NOMO-1 treated with dmso at 0.1 percent for 144 hours (cell line): ENCODE measurements at regions not wholly inside any gene's neighbourhood (a gene's known extent, or its start where the extent isn't known, plus 50 kb on each side); places are given as distances from the start of the nearest gene placed in this dataset.

Source experiments
- DNase-seq: peaks from one replicate; lab custom pipeline; 2025; ENCODE audit not compliant: unreplicated experiment; lab: John Stamatoyannopoulos, UW

- DNase-seq: no peak
Observed at GRCh38 chr1:218863987-218864386, 309.7 kb upstream of the LYPLAL1 start.

DNA sequence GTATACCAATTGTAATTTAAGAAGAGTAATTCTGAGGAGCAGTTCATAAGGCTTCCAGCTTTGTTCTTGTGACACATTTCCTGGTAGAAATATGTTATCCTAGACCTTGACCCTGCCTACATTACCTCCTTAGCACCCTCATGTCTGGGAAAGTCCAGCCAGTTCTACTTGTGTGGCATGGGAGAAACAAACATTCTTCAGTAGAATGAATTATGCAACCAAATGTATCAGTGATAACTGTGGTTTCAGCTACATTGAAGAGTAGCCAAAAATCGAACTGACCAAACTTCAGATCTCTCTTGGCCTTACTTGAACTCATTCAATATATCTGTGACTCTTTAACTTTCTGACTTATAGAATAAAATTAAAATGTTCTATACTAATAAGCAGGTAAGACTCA is 308.1 kb upstream of the LYPLAL1 start:
- no peak for DNase-seq

GRCh38 chr1:218866507-218866906 is 307.2 kb upstream of the LYPLAL1 start:
- DNase-seq: no peak

GRCh38 chr1:218867066-218867465 is 306.6 kb upstream of the LYPLAL1 start:
- no peak for DNase-seq

DNA sequence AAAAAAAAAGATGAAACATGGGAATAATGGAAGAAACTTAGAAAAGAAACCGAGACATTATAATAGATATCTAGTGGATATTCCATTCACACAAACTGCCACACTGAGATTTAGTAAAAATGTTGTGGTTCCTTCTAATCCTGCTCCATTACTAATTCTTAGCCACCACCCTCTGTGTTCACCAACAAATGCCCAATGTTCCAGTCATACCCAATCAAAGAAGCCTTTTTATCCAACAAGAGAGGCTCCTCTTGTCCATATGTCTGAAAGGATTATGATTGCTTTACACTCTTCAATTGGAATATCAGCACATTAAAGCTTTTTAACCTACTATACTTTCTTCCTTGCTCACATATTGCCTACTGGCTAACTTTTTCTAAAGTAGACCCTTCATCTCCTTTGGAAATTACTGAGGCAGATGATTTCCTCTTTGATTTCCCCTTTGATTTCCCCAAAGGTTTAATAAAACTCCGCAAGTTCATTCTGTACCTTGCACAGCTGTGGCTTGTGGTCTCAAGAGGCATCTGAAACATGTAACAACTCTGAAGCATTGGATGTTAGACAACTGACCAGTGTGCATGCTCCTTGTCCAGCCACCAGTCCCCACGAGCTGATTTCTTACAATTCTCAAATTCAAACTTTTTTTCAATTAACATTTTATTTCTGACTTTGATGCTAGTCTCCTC is 305.6 kb upstream of the LYPLAL1 start:
- DNase-seq: no peak

DNA sequence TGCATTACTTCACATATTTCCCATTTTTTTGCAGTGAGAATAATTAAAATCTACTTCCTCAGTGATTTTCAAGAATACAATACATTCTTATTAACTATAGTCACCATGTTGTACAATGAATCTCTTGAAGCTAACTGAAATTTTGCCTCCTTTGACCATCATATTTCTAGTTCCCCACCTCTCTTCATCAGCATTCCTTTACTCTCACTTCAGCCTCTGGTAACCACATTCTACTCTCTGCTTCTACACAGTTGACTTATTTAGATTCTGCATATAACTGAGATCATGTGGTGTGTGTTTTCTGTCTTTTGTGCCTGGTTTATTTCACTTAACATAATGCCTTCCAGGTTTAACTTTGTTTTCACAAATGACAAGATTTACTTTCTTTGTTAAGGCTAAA is 304.4 kb upstream of the LYPLAL1 start:
- DNase-seq: no peak

- DNase-seq: no peak
Observed at GRCh38 chr1:218872026-218872425, 301.7 kb upstream of the LYPLAL1 start.

- no peak for DNase-seq
Observed at GRCh38 chr1:218872928-218873327, 300.8 kb upstream of the LYPLAL1 start.

DNA sequence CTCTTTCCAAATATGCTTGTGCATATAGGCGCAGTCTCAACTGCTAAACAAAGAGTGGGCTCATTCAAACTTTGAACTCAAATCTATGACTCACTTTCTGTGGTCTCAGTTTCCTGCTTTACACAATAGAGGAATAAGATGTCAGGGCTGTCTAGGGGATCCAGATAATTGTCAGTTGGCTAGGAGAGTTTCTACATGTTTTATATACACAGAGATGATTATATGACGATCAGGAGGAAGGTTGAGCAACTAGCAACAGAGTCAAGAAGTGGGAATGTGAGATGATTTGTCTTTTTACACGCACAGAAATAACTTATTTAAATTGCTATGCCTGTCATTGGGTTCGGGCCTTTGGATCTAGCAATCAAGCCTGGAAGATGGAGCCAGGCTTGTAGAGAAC is 299.4 kb upstream of the LYPLAL1 start:
- peak; percentile 85 for DNase-seq

DNA sequence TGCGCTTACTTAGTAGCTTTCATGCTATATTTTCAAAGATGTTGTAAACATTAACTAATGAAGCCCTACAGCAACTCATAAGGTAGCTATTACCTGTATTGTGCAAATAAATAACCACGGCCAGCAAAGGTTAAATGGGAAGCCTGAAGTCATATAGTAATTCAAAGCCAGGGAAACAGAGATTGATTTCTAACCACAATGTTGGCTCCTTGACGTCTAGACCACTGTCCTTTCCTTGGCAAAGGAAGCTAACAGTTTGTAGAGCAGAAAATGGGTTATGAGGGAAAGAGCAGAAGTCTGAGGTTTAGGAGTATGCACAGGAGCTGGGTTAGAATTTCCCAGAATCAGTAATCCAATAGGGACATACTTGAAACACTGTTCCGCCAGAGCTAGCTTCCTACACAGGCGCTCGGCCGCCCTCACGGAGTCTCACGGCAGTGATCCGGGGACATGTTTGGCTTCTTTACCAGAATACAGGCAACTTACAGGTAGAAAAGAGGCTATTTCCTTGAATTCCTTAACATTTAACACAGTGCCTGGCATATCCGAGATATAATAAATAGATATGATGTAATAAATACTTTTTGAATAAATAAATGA is 298.8 kb upstream of the LYPLAL1 start:
- no peak for DNase-seq

- no peak for DNase-seq
Observed at GRCh38 chr1:218878369-218878768, 295.3 kb upstream of the LYPLAL1 start.

DNA sequence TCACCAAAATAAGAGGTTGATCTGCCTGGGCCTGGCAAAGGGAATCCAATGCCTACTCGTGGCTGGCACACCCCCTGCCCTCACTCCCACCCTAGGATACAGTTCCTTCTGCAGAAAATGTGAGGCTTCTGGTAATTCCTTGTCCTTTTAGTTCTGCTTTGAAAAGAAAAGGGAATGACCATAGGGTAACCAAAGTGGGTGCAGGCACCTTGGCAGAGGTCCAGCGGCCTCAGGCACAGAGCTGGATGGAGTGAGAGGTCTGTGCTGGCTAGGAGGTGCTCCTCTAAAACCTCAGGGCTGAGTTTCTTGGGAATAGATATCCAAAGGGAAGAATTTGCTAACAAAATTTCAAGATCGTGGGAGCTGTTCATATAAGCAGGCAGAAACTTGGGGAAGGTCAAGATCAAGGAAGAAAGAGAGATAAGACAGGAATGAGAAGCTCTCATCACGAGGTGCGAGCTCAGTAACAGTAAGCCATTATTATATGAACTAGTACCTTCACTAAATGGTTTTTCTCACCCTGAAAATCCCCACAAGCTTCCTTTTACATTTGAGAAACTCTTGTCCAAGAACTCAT is 293.1 kb upstream of the LYPLAL1 start:
- no peak for DNase-seq

- no peak for DNase-seq
Observed at GRCh38 chr1:218882454-218882853, 291.2 kb upstream of the LYPLAL1 start.

DNA sequence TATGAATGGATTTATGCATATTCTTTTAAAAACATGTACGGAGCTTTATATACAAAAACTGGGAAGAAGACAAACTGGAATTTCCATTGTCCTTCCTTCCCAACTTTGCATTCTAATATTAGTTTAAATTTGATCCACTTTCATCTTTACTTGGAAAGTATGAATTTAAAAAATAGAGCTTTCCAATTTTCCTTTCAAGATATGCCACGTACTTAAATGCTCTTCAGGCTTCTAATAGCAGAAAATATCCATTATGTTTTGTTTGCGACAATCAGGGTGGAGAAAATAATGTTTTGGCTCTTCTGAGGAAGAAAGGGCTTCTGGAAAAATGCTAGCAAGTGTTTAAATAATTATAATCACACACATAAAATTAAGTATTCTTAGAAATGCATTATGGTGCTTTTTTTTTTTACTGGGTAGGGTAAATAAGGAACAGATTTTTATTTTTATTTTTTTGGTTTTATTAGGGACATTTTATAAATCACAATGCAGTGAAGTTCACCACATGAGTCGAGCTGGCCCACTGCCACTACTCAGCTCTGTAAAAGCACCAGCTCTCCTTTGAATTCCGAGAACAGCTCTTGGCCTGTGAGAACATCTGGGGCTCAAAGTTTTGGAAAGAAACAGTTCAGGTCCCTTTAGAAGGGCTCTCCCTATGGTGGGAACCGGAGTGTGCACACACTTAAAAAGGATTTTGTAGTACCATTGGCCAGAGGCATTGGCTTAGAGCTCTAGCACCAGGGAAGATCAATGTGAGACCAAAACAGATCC is 287.4 kb upstream of the LYPLAL1 start:
- DNase-seq: no peak

- DNase-seq: no peak
Observed at GRCh38 chr1:218887141-218887925, 286.3 kb upstream of the LYPLAL1 start.

GRCh38 chr1:218890451-218890850 is 283.2 kb upstream of the LYPLAL1 start:
- DNase-seq: no peak

DNA sequence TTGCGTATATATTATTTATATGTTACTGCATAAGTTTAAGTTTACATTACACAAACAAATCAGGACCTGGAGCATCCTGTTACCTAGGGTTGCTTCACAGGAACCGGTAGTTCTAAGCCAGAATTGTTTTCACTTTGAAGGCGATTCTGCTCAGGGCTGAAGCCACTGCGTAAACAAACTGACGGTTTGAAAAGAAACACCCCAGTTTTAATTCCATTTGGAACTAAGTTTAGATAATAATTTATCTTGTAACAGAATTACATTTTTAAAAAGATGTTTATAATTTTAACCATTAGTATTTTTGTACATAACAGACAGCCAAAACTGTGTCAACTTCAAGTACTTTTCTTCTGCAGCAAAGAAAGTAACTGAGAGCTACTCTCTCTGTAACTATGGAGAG is 282.1 kb upstream of the LYPLAL1 start:
- no peak for DNase-seq

GRCh38 chr1:218895064-218895587 is 278.6 kb upstream of the LYPLAL1 start:
- no peak for DNase-seq

DNA sequence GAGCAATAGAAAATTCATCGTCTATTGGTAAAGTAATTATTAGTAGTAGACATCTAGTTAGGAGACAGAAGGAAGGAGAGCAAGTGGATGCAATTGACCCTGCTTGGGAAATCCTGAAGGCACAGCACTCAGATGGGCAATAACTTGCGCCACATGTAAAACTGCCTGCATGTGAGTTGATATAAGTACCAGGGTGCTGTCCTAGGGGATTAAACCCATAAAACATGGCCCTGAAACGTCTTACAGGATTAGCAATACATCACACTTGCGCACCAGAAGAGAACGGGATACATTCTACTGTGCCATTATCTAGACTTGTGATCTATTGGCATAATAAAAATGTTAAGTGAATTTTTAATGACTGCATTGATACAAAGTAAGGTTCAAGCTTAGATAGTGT is 277.5 kb upstream of the LYPLAL1 start:
- DNase-seq: no peak

GRCh38 chr1:218898921-218899320 is 274.8 kb upstream of the LYPLAL1 start:
- no peak for DNase-seq

DNA sequence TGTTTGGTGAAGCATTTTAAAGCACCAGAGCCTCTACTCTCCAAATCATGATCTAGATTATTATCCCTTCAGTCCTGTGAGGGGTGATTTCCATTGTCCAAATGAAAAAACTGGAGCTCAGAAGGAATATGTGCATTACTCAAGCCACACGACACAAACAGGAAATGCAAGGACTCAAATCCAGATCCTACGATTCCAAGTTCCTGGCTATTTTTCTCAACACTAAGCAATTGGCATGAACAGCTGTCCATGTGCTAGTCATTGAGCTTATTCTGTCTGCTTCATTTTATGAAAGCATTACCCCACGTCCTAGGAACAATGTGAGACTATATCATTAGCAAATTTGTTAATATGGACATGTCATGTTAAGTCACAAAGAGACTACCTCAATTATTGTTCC is 273.1 kb upstream of the LYPLAL1 start:
- DNase-seq: no peak
